ENCODE measurements at regions not wholly inside any gene's neighbourhood (a gene's known extent, or its start where the extent isn't known, plus 50 kb on each side); places are given as distances from the start of the nearest gene placed in this dataset.

GRCh38 chr3:72018343-72018984 lies 233.5 kb upstream of the PROK2 start:
- Histone ChIP-seq H3K4me2 (no peak overlapping the region), H3K27ac (no peak overlapping the region), H3K4me3 (no peak overlapping the region), H3K79me2 (ENCODE audit: low read depth) (no peaks in the 10 kb centered on the region), H3K27me3 (no peaks in the 10 kb centered on the region), H3K9ac (no peak overlapping the region), H3K9me3 (ENCODE audit: low read depth) (no peaks in the 10 kb centered on the region), H2AFZ (replicated peaks) (no peak overlapping the region), H3K36me3 (no peaks in the 10 kb centered on the region), H4K20me1 (ENCODE audit: low read depth) (no peaks in the 10 kb centered on the region), H3K4me1 (no peaks in the 10 kb centered on the region), H3F3A (ENCODE audit: low read depth) (no peaks in the 10 kb centered on the region)
- DNase-seq (ENCODE audit: low spot score), result peak; percentile 31
- peaks cover 13% of the 10 kb centered on the region for H3K4me1 Mint-ChIP-seq
- TF ChIP-seq EZH2phosphoT487 (IDR thresholded peaks at IDR 0.05) (no peak), CTCF (IDR thresholded peaks at IDR 0.05) (no peak), EZH2 (IDR thresholded peaks at IDR 0.05) (no peak)
- no peak overlapping the region for H3K4me3 Mint-ChIP-seq
- no peak overlapping the region for H3K27ac Mint-ChIP-seq
- peaks cover 2% of the 10 kb centered on the region for H3K9me3 Mint-ChIP-seq
- H3K36me3 Mint-ChIP-seq, result no peaks in the 10 kb centered on the region
- H3K27me3 Mint-ChIP-seq (ENCODE audit: insufficient read depth, low read depth), result peaks cover 4% of the 10 kb centered on the region

- no peak overlapping the region for H3K27ac Mint-ChIP-seq
Observed at GRCh38 chr3:72017935-72018334, 233.0 kb upstream of the PROK2 start.

DNA sequence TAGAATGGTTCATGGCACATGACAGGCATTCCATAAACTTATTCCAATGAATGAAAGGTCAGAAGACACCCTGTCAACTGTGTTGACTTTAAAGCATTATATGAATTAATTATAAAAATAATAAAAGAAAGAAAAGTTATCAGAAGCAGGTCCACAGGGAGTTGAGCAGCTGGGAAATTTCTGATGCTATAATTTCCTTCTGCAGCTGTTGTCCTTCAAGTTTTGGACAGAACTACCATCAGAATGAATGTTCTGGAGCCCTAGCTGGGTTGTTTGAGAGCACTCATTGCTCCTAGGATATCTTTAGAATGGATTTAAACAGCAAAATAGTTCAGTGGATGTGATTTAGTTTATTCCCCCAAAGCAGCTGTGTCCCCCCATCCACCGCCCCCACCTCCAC lies 232.4 kb upstream of the PROK2 start:
- Histone ChIP-seq H3K4me3 (no peak overlapping the region), H3K9me3 (ENCODE audit: low read depth) (no peaks in the 10 kb centered on the region), H3K4me1 (no peaks in the 10 kb centered on the region), H3K27me3 (no peaks in the 10 kb centered on the region), H3K79me2 (ENCODE audit: low read depth) (no peaks in the 10 kb centered on the region), H3F3A (ENCODE audit: low read depth) (no peaks in the 10 kb centered on the region), H3K27ac (no peak overlapping the region), H2AFZ (replicated peaks) (no peak overlapping the region), H4K20me1 (ENCODE audit: low read depth) (no peaks in the 10 kb centered on the region), H3K9ac (no peak overlapping the region), H3K4me2 (no peak overlapping the region), H3K36me3 (no peaks in the 10 kb centered on the region)
- no peaks in the 10 kb centered on the region for H3K36me3 Mint-ChIP-seq
- H3K4me1 Mint-ChIP-seq, result peaks cover 13% of the 10 kb centered on the region
- peaks cover 2% of the 10 kb centered on the region for H3K27me3 Mint-ChIP-seq (ENCODE audit: insufficient read depth, low read depth)
- H3K4me3 Mint-ChIP-seq, result no peak overlapping the region
- H3K27ac Mint-ChIP-seq, result no peak overlapping the region
- no peak for DNase-seq (ENCODE audit: low spot score)
- TF ChIP-seq CTCF (IDR thresholded peaks at IDR 0.05) (no peak), EZH2 (IDR thresholded peaks at IDR 0.05) (no peak)
- no peaks in the 10 kb centered on the region for H3K9me3 Mint-ChIP-seq

More at GRCh38 chr3:72017935-72018334, 233.0 kb upstream of the PROK2 start:
- Mint-ChIP-seq H3K4me1 (peaks cover 13% of the 10 kb centered on the region), H3K27me3 (ENCODE audit: insufficient read depth, low read depth) (peaks cover 2% of the 10 kb centered on the region), H3K36me3 (no peaks in the 10 kb centered on the region), H3K9me3 (no peaks in the 10 kb centered on the region), H3K4me3 (no peak overlapping the region)
- H3F3A ChIP-seq (ENCODE audit: low read depth), result no peaks in the 10 kb centered on the region
- no peaks in the 10 kb centered on the region for H4K20me1 ChIP-seq (ENCODE audit: low read depth)
- no peak for DNase-seq (ENCODE audit: low spot score)
- H3K4me2 ChIP-seq, result no peak overlapping the region
- H3K9me3 ChIP-seq (ENCODE audit: low read depth), result no peaks in the 10 kb centered on the region
- H2AFZ ChIP-seq (replicated peaks), result no peak overlapping the region
- no peaks in the 10 kb centered on the region for H3K27me3 ChIP-seq
- H3K4me3 ChIP-seq, result no peak overlapping the region
- TF ChIP-seq EZH2 (IDR thresholded peaks at IDR 0.05), result no peak
- TF ChIP-seq CTCF (IDR thresholded peaks at IDR 0.05), result no peak
- TF ChIP-seq EZH2phosphoT487 (IDR thresholded peaks at IDR 0.05), result no peak
- H3K27ac ChIP-seq, result no peak overlapping the region
- H3K9ac ChIP-seq, result no peak overlapping the region
- H3K79me2 ChIP-seq (ENCODE audit: low read depth), result no peaks in the 10 kb centered on the region
- H3K36me3 ChIP-seq, result no peaks in the 10 kb centered on the region
- H3K4me1 ChIP-seq, result no peaks in the 10 kb centered on the region
